Neural progenitor cell (in vitro differentiated cells): ENCODE measurements at regions not wholly inside any gene's neighbourhood (a gene's known extent, or its start where the extent isn't known, plus 50 kb on each side); places are given as distances from the start of the nearest gene placed in this dataset.

Experiments
- DNase-seq: peaks from one replicate; pipeline ENCODE4 v3.0.0-alpha.2; 2016; ENCODE audit warnings: low spot score
- H2AFZ ChIP-seq: fragments of 200-600 bp; sonication (generic); replicated peaks from 2 replicates; pipeline ENCODE4 v1.6.1; 2016; ENCODE audit warnings: antibody characterized with exemption
- H3F3A ChIP-seq: fragments of 200-600 bp; sonication (generic); 2 replicates; pipeline ENCODE4 v1.6.1; 2016; ENCODE audit warnings: antibody characterized with exemption, low read depth
- H3K27ac ChIP-seq: fragments of 200-600 bp; sonication (generic); 2 replicates; pipeline ENCODE4 v1.5.1; 2016; ENCODE audit warnings: mild to moderate bottlenecking
- H3K27me3 ChIP-seq: fragments of 200-600 bp; sonication (generic); 2 replicates; pipeline ENCODE4 v1.6.1; 2016; ENCODE audit warnings: mild to moderate bottlenecking, moderate library complexity
- H3K36me3 ChIP-seq: fragments of 200-600 bp; sonication (generic); 2 replicates; pipeline ENCODE4 v1.5.1; 2016
- H3K4me1 ChIP-seq: fragments of 200-600 bp; sonication (generic); 2 replicates; pipeline ENCODE4 v1.6.1; 2016; ENCODE audit warnings: mixed run types
- H3K4me2 ChIP-seq: fragments of 200-600 bp; sonication (generic); 2 replicates; pipeline ENCODE4 v1.6.1; 2016
- H3K4me3 ChIP-seq: fragments of 200-600 bp; sonication (generic); 2 replicates; pipeline ENCODE4 v1.5.1; 2016
- H3K79me2 ChIP-seq: fragments of 200-600 bp; sonication (generic); 2 replicates; pipeline ENCODE4 v1.6.1; 2016; ENCODE audit warnings: low read depth
- H3K9ac ChIP-seq: fragments of 200-600 bp; sonication (generic); 2 replicates; pipeline ENCODE4 v1.6.1; 2016
- H3K9me3 ChIP-seq: fragments of 200-600 bp; sonication (generic); 2 replicates; pipeline ENCODE4 v1.5.1; 2016; ENCODE audit warnings: low read depth
- H4K20me1 ChIP-seq: fragments of 200-600 bp; sonication (generic); 2 replicates; pipeline ENCODE4 v1.6.1; 2016; ENCODE audit warnings: low read depth
- H3K27ac Mint-ChIP-seq: 3 replicates; pipeline ENCODE4 v1.8.0; 2021; ENCODE audit warnings: mixed read lengths
- H3K27me3 Mint-ChIP-seq: 2 replicates; pipeline ENCODE4 v1.8.0; 2022; ENCODE audit warnings: low read depth, mild to moderate bottlenecking, inconsistent platforms, moderate library complexity, mixed read lengths; ENCODE audit not compliant: insufficient read depth
- H3K36me3 Mint-ChIP-seq: 3 replicates; pipeline ENCODE4 v1.8.0; 2021; ENCODE audit warnings: mixed read lengths
- H3K4me1 Mint-ChIP-seq: 3 replicates; pipeline ENCODE4 v1.8.0; 2021; ENCODE audit warnings: mixed read lengths
- H3K4me3 Mint-ChIP-seq: 3 replicates; pipeline ENCODE4 v1.8.0; 2021; ENCODE audit warnings: mild to moderate bottlenecking, moderate library complexity, mixed read lengths
- H3K9me3 Mint-ChIP-seq: 3 replicates; pipeline ENCODE4 v1.8.0; 2020; ENCODE audit warnings: mixed read lengths
- EZH2 ChIP-seq: fragments of 200-600 bp; sonication (generic); IDR thresholded peaks from 2 replicates; pipeline ENCODE4 v1.6.1; 2017; ENCODE audit warnings: antibody characterized with exemption, mild to moderate bottlenecking, moderate library complexity
- EZH2phosphoT487 ChIP-seq: fragments of 200-600 bp; sonication (generic); IDR thresholded peaks from 2 replicates; pipeline ENCODE4 v1.6.1; 2017; ENCODE audit warnings: antibody characterized with exemption
- TF ChIP-seq, protein P1 (sequence below): fragments of 200-600 bp; sonication (generic); IDR thresholded peaks from 2 replicates; pipeline ENCODE4 v1.5.1; 2017; ENCODE audit warnings: antibody characterized with exemption, mild to moderate bottlenecking

DNA sequence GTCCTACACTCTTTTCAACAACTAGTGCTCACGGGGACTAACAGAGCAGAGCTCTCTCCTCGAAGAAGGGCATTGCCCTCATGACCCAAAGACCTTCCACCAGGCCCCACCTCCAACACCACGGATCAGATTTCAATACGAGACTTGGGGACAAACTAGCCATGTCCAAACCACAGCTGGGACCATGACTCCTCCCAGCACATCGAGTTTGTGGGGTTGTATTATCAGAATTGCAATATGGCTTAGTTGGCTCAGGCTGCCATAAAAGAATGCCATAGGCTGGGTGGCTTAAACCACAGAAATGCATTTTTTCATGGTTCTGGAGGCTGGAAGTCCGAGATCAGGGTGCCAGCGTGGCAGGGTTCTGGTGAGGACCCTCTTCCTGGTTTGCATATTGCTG is 189.7 kb upstream of the PMEPA1 start:
- Mint-ChIP-seq H3K27ac (no peak overlapping the region), H3K36me3 (no peaks in the 10 kb centered on the region), H3K9me3 (no peaks in the 10 kb centered on the region), H3K4me1 (peaks cover 14% of the 10 kb centered on the region), H3K4me3 (no peak overlapping the region), H3K27me3 (peaks cover 7% of the 10 kb centered on the region)
- no peaks in the 10 kb centered on the region for H3K79me2 ChIP-seq
- H3K9me3 ChIP-seq, result no peaks in the 10 kb centered on the region
- H3F3A ChIP-seq, result no peaks in the 10 kb centered on the region
- TF ChIP-seq, protein P1, sequence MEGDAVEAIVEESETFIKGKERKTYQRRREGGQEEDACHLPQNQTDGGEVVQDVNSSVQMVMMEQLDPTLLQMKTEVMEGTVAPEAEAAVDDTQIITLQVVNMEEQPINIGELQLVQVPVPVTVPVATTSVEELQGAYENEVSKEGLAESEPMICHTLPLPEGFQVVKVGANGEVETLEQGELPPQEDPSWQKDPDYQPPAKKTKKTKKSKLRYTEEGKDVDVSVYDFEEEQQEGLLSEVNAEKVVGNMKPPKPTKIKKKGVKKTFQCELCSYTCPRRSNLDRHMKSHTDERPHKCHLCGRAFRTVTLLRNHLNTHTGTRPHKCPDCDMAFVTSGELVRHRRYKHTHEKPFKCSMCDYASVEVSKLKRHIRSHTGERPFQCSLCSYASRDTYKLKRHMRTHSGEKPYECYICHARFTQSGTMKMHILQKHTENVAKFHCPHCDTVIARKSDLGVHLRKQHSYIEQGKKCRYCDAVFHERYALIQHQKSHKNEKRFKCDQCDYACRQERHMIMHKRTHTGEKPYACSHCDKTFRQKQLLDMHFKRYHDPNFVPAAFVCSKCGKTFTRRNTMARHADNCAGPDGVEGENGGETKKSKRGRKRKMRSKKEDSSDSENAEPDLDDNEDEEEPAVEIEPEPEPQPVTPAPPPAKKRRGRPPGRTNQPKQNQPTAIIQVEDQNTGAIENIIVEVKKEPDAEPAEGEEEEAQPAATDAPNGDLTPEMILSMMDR, result no peak
- no peak for DNase-seq
- H3K27me3 ChIP-seq, result no peaks in the 10 kb centered on the region
- H3K4me3 ChIP-seq, result no peak overlapping the region
- H3K4me1 ChIP-seq, result peaks cover 4% of the 10 kb centered on the region
- no peak overlapping the region for H3K9ac ChIP-seq
- no peak overlapping the region for H3K27ac ChIP-seq
- no peaks in the 10 kb centered on the region for H3K36me3 ChIP-seq
- no peak overlapping the region for H3K4me2 ChIP-seq
- no peak overlapping the region for H2AFZ ChIP-seq
- H4K20me1 ChIP-seq, result no peaks in the 10 kb centered on the region

DNA sequence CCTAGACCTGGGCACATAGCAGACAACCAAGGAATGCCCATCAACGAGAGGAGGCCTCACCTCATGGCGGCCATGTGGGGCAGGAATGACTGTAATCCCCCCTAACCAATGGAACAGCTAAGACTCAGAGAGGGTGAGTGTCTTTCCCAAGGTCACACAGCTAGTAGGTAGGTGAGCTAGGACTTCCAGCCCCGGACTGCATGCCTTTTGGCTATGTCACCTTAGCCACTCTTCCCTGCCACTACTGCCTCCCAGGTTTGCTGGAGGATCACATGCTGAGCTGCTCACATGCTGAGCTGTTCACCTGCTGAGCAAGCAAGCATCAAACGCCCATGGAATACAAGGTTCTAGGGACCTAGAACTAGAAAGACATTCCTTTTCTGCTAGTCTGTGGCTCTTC is 188.5 kb upstream of the PMEPA1 start:
- no peak overlapping the region for H3K27ac Mint-ChIP-seq

DNA sequence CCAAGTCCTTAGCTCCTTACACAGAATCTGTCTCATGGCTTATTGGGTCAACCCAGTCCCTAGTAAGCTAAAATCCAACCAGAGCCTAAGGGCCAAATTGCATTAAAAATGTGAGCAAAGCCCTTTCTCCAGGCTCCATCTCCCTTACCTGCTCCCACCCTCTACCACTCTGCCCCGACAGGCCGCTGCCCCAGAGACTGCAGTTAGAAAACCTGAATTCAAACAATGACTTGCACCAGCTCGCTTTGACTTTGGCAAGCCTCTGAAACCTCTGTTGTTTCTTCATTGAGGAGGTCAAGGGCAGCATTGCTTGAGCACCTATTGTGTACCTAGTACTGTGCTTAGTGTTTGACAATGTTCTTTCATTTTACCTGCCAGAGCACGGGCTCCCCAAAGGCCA is 188.1 kb upstream of the PMEPA1 start:
- TF ChIP-seq, protein P1, result no peak
- H3K4me3 ChIP-seq, result no peak overlapping the region
- no peak overlapping the region for H3K4me2 ChIP-seq
- no peaks in the 10 kb centered on the region for H3F3A ChIP-seq
- Mint-ChIP-seq H3K4me1 (peaks cover 25% of the 10 kb centered on the region), H3K36me3 (no peaks in the 10 kb centered on the region), H3K27ac (no peak overlapping the region), H3K4me3 (no peak overlapping the region), H3K9me3 (no peaks in the 10 kb centered on the region), H3K27me3 (peaks cover 9% of the 10 kb centered on the region)
- H3K36me3 ChIP-seq, result no peaks in the 10 kb centered on the region
- H4K20me1 ChIP-seq, result no peaks in the 10 kb centered on the region
- H3K9me3 ChIP-seq, result no peaks in the 10 kb centered on the region
- H3K4me1 ChIP-seq, result peaks cover 10% of the 10 kb centered on the region
- H2AFZ ChIP-seq, result no peak overlapping the region
- H3K9ac ChIP-seq, result no peak overlapping the region
- H3K27ac ChIP-seq, result no peak overlapping the region
- H3K27me3 ChIP-seq, result no peaks in the 10 kb centered on the region
- DNase-seq, result no peak
- H3K79me2 ChIP-seq, result no peaks in the 10 kb centered on the region

More for the DNA sequence above, 188.5 kb upstream of the PMEPA1 start:
- Histone ChIP-seq H2AFZ (no peak overlapping the region), H3K9ac (no peak overlapping the region), H3K36me3 (no peaks in the 10 kb centered on the region), H4K20me1 (no peaks in the 10 kb centered on the region), H3K27me3 (no peaks in the 10 kb centered on the region), H3K4me3 (no peak overlapping the region), H3F3A (no peaks in the 10 kb centered on the region), H3K27ac (no peak overlapping the region), H3K79me2 (no peaks in the 10 kb centered on the region), H3K4me1 (peaks cover 6% of the 10 kb centered on the region), H3K4me2 (no peak overlapping the region), H3K9me3 (no peaks in the 10 kb centered on the region)
- Mint-ChIP-seq H3K9me3 (no peaks in the 10 kb centered on the region), H3K4me3 (no peak overlapping the region), H3K4me1 (peaks cover 20% of the 10 kb centered on the region), H3K36me3 (no peaks in the 10 kb centered on the region), H3K27me3 (peaks cover 9% of the 10 kb centered on the region)
- DNase-seq, result no peak
- TF ChIP-seq, protein P1, result no peak
- TF ChIP-seq EZH2phosphoT487, result no peak
- no peak for TF ChIP-seq EZH2
